ENCODE measurements at regions not wholly inside any gene's neighbourhood (a gene's known extent, or its start where the extent isn't known, plus 50 kb on each side); places are given as distances from the start of the nearest gene placed in this dataset.

GRCh38 chr1:172812118-172812517 is 153.2 kb downstream of the FASLG start:
- TF ChIP-seq POLR2AphosphoS5 (IDR thresholded peaks at IDR 0.05; ENCODE audit: borderline replicate concordance, low read depth, low read length) (no peak), EZH2 (IDR thresholded peaks at IDR 0.05) (no peak)

Data from SK-N-MC (cell line).